ENCODE measurements at regions not wholly inside any gene's neighbourhood (a gene's known extent, or its start where the extent isn't known, plus 50 kb on each side); places are given as distances from the start of the nearest gene placed in this dataset.

- H3K79me2 ChIP-seq (ENCODE audit: control insufficient read depth, insufficient read depth, low read length) = no peaks in the 10 kb centered on the region
- no peaks in the 10 kb centered on the region for H3K36me3 ChIP-seq (ENCODE audit: control insufficient read depth in 2 of 2, extremely low read depth in 1 of 2, insufficient read depth in 2 of 2, low read length in 2 of 2)
- TF ChIP-seq EZH2 (IDR thresholded peaks at IDR 0.05; ENCODE audit: low read length) (no peak), CTCF (optimal IDR thresholded peaks at IDR 0.05 in 1 of 3, IDR thresholded peaks at IDR 0.05 in 1 of 3, conservative IDR thresholded peaks at IDR 0.05 in 1 of 3; ENCODE audit: extremely low read depth in 1 of 3, insufficient read depth in 2 of 3, low read length in 3 of 3) (no peak)
- no peaks in the 10 kb centered on the region for H3K9me3 ChIP-seq (ENCODE audit: control insufficient read depth, low read depth, low read length)
- dilution Hi-C loops (cut with MboI; ENCODE audit: extremely low pct_ligation_motif_present, low sequenced_read_pairs) = no loop called here
- no peak overlapping the region for H3K27ac ChIP-seq (ENCODE audit: control insufficient read depth, insufficient read depth, low read length)
- no peaks in the 10 kb centered on the region for H4K20me1 ChIP-seq (ENCODE audit: control insufficient read depth, extremely low read depth, insufficient read depth, low read length)
- no peak for DNase-seq (ENCODE audit: low read depth, low spot score)
- H2AFZ ChIP-seq (ENCODE audit: control insufficient read depth, low read length) = no peak overlapping the region
- H3K4me2 ChIP-seq (ENCODE audit: control insufficient read depth, extremely low read depth, insufficient read depth, low read depth, low read length) = no peak overlapping the region
- no peak overlapping the region for H3K4me3 ChIP-seq (ENCODE audit: control insufficient read depth in 2 of 3, extremely low read depth in 1 of 3, insufficient read depth in 2 of 3, low read depth in 1 of 3, low read length in 3 of 3)
- no peaks in the 10 kb centered on the region for H3K27me3 ChIP-seq (ENCODE audit: control insufficient read depth, extremely low read depth, insufficient read depth, low read length)
- FAIRE-seq = no peak
- no peaks in the 10 kb centered on the region for H3K4me1 ChIP-seq (ENCODE audit: control insufficient read depth, extremely low read depth, insufficient read depth, low read length)
- no peak overlapping the region for H3K9ac ChIP-seq (ENCODE audit: control insufficient read depth, extremely low read depth, insufficient read depth, low read length)
- no peaks in the 10 kb centered on the region for H3K9me1 ChIP-seq (ENCODE audit: control insufficient read depth, extremely low read depth, insufficient read depth, low read length)
Measured at GRCh38 chr2:136323935-136324334, 206.0 kb upstream of the CXCR4 start.

- Histone ChIP-seq H3K9me3 (ENCODE audit: control insufficient read depth, low read depth, low read length) (no peaks in the 10 kb centered on the region), H3K27me3 (ENCODE audit: control insufficient read depth, extremely low read depth, insufficient read depth, low read length) (no peaks in the 10 kb centered on the region), H3K79me2 (ENCODE audit: control insufficient read depth, insufficient read depth, low read length) (no peaks in the 10 kb centered on the region), H3K4me1 (ENCODE audit: control insufficient read depth, extremely low read depth, insufficient read depth, low read length) (no peaks in the 10 kb centered on the region), H3K36me3 (ENCODE audit: control insufficient read depth in 2 of 2, extremely low read depth in 1 of 2, insufficient read depth in 2 of 2, low read length in 2 of 2) (no peaks in the 10 kb centered on the region), H4K20me1 (ENCODE audit: control insufficient read depth, extremely low read depth, insufficient read depth, low read length) (no peaks in the 10 kb centered on the region), H3K4me2 (ENCODE audit: control insufficient read depth, extremely low read depth, insufficient read depth, low read depth, low read length) (no peak overlapping the region), H3K9ac (ENCODE audit: control insufficient read depth, extremely low read depth, insufficient read depth, low read length) (no peak overlapping the region), H3K4me3 (ENCODE audit: control insufficient read depth in 2 of 3, extremely low read depth in 1 of 3, insufficient read depth in 2 of 3, low read depth in 1 of 3, low read length in 3 of 3) (no peak overlapping the region), H3K9me1 (ENCODE audit: control insufficient read depth, extremely low read depth, insufficient read depth, low read length) (no peaks in the 10 kb centered on the region), H3K27ac (ENCODE audit: control insufficient read depth, insufficient read depth, low read length) (no peak overlapping the region), H2AFZ (ENCODE audit: control insufficient read depth, low read length) (no peak overlapping the region)
- FAIRE-seq = no peak
- no peak for DNase-seq (ENCODE audit: low read depth, low spot score)
- dilution Hi-C loops (cut with MboI; ENCODE audit: extremely low pct_ligation_motif_present, low sequenced_read_pairs) = no loop called here
- no peak for TF ChIP-seq EZH2 (IDR thresholded peaks at IDR 0.05; ENCODE audit: low read length)
- TF ChIP-seq CTCF (optimal IDR thresholded peaks at IDR 0.05 in 1 of 3, IDR thresholded peaks at IDR 0.05 in 1 of 3, conservative IDR thresholded peaks at IDR 0.05 in 1 of 3; ENCODE audit: extremely low read depth in 1 of 3, insufficient read depth in 2 of 3, low read length in 3 of 3) = no peak
Measured at GRCh38 chr2:136323195-136323594, 205.2 kb upstream of the CXCR4 start.

All from keratinocyte (primary cell).